Calu3 (cell line): ENCODE measurements at regions not wholly inside any gene's neighbourhood (a gene's known extent, or its start where the extent isn't known, plus 50 kb on each side); places are given as distances from the start of the nearest gene placed in this dataset.

Experiments used
- BruUV-seq: library from RNA; stranded (reverse); fragments of 400-500 nt; replicated peaks from 2 replicates; lab custom pipeline; 2021; lab: Mats Ljungman, UMichigan
- CTCF ChIA-PET: fragments of 300-600 bp; sonication (Branson Sonifier 250); formaldehyde crosslinking; loops from one replicate; lab custom pipeline; 2022; ENCODE audit warnings: antibody characterized with exemption; lab: Charles Lee
- DNase-seq: peaks from one replicate; pipeline ENCODE4 v3.0.0; 2022
- H3K27ac Mint-ChIP-seq: one replicate; pipeline ENCODE4 v1.8.0; 2022; ENCODE audit warnings: mixed read lengths; ENCODE audit not compliant: unreplicated experiment
- H3K27me3 Mint-ChIP-seq: one replicate; pipeline ENCODE4 v1.8.0; 2022; ENCODE audit warnings: mixed read lengths; ENCODE audit not compliant: unreplicated experiment
- H3K36me3 Mint-ChIP-seq: one replicate; pipeline ENCODE4 v1.8.0; 2022; ENCODE audit warnings: mild to moderate bottlenecking, moderate library complexity, mixed read lengths; ENCODE audit not compliant: insufficient read depth, unreplicated experiment
- H3K4me1 Mint-ChIP-seq: one replicate; pipeline ENCODE4 v1.8.0; 2022; ENCODE audit warnings: mild to moderate bottlenecking, low read depth, mixed read lengths; ENCODE audit not compliant: unreplicated experiment
- H3K4me3 Mint-ChIP-seq: one replicate; pipeline ENCODE4 v1.8.0; 2022; ENCODE audit warnings: mild to moderate bottlenecking, low read depth, moderate library complexity, mixed read lengths; ENCODE audit not compliant: unreplicated experiment
- H3K9me3 Mint-ChIP-seq: one replicate; pipeline ENCODE4 v1.8.0; 2022; ENCODE audit warnings: low read depth, mixed read lengths; ENCODE audit not compliant: unreplicated experiment
- intact Hi-C: fragments of 100-400 bp; cut with micrococcal nuclease; formaldehyde crosslinking; loops from one replicate; pipeline ENCODE4 v1.10.0; 2022; ENCODE audit not compliant: unreplicated experiment
- TF ChIP-seq, protein P1 (sequence below): fragments of 200-600 bp; IDR thresholded peaks from one replicate; pipeline ENCODE4 v1.8.0; 2022; ENCODE audit warnings: antibody characterized with exemption; ENCODE audit not compliant: unreplicated experiment

DNA sequence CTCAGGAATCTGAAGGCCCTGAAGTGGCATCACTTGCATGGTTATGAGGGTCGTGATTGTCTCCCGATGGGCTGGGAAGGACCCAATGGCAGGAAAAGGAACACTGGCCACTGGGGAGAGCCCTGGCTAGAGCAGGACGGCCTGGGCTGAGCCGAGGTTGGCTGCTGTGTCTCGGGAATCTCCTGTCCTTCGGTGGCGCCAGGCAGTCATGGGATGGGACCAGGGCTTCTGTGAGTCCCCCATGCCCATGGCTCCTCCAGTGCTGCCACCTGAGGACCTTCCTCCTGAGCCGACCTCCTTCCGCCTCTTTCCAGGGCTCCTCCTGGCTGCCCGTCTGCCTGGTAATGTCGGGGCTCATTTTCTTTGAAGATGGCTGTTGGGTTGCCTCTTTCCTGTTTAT is 1394.0 kb downstream of the BRD1 start:
- TF ChIP-seq, protein P1, sequence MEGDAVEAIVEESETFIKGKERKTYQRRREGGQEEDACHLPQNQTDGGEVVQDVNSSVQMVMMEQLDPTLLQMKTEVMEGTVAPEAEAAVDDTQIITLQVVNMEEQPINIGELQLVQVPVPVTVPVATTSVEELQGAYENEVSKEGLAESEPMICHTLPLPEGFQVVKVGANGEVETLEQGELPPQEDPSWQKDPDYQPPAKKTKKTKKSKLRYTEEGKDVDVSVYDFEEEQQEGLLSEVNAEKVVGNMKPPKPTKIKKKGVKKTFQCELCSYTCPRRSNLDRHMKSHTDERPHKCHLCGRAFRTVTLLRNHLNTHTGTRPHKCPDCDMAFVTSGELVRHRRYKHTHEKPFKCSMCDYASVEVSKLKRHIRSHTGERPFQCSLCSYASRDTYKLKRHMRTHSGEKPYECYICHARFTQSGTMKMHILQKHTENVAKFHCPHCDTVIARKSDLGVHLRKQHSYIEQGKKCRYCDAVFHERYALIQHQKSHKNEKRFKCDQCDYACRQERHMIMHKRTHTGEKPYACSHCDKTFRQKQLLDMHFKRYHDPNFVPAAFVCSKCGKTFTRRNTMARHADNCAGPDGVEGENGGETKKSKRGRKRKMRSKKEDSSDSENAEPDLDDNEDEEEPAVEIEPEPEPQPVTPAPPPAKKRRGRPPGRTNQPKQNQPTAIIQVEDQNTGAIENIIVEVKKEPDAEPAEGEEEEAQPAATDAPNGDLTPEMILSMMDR: no peak
- peaks cover 27% of the 10 kb centered on the region for H3K9me3 Mint-ChIP-seq
- no peaks in the 10 kb centered on the region for H3K4me1 Mint-ChIP-seq
- no peaks in the 10 kb centered on the region for H3K27me3 Mint-ChIP-seq
- DNase-seq: no peak
- no peak overlapping the region for H3K27ac Mint-ChIP-seq
- BruUV-seq: no TSS peak
- CTCF ChIA-PET: no interaction called here
- H3K4me3 Mint-ChIP-seq: no peak overlapping the region
- H3K36me3 Mint-ChIP-seq: no peaks in the 10 kb centered on the region
- intact Hi-C loops: no loop called here

DNA sequence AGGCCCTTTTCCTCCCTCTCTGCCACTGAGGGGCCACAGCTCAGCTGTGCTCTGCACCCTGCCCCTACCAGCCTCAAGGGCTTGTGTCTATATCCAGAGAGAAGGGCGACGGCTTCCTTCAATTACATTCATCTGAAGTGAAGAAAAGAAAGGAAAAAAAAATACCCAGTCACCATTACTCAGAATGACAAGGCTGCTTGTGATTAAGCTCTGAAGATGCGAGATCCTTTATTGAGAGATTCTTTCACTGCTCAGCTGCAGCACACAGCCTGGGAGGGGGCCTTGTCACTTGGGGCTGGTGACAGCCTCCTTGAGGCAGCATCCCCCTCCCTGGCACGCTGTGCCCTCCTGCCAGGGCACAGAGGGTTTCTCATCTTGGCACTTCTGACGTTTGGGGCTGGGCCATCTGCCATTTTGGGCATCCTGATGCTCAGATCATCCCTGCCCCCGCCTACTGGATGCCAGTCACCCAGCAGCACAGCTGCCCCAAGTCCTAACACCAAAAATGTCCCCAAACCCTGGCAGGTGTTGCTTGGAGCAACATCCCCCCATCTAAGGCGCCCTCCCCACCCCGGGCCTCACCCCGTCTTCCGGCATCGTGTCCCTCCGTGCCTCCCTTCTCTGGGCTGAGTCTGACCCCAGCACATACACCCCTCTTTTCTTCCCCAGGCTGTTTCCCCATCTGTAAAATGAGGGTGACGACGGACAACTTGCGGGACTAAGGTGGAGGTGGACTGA is 1394.7 kb downstream of the BRD1 start:
- H3K27ac Mint-ChIP-seq: no peak overlapping the region
- CTCF ChIA-PET: no interaction called here
- TF ChIP-seq, protein P1: no peak
- H3K36me3 Mint-ChIP-seq: no peaks in the 10 kb centered on the region
- H3K9me3 Mint-ChIP-seq: peaks cover 25% of the 10 kb centered on the region
- H3K27me3 Mint-ChIP-seq: no peaks in the 10 kb centered on the region
- no peak for DNase-seq
- no peak overlapping the region for H3K4me3 Mint-ChIP-seq
- H3K4me1 Mint-ChIP-seq: no peaks in the 10 kb centered on the region
- no TSS peak for BruUV-seq
- intact Hi-C loops: no loop called here

DNA sequence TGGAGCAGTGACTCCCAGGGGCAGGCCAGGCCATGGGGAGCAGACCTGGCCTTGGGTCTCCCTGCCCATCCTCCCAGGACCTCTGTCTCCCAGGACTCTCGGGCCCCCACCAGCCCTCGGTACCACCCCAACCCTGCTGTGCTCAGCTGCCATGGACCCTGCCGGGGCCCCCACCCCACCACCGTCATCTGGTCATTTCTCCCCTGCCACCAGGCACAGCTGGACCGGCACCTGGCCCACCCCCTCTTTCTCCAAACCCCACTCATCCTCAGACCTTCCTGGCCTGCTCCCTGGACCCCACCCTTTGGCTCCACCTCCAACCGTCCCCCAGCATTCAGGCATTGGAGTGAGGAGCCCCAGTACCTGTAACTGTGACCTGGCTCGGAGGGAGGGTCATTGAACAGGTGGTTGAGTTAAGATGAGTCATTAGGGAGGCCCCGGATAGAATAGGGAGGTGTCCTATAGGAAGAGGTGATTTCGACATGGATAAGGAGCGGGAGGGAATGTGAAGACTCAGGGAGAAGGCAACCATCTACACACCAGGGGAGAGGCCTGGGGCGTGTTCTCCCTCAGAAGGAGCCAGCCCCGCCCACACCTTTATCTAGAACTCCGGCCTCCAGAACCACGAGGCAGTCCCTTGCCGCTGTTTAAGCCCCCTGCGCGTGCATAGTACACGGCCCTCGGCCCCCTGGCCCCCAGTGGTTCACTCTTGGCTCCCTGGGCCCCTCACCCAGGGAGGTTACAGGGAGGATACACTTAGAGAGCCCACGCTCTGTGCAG is 1395.9 kb downstream of the BRD1 start:
- no TSS peak for BruUV-seq
- no peaks in the 10 kb centered on the region for H3K4me1 Mint-ChIP-seq
- TF ChIP-seq, protein P1: no peak
- H3K36me3 Mint-ChIP-seq: no peaks in the 10 kb centered on the region
- no peak overlapping the region for H3K4me3 Mint-ChIP-seq
- no peaks in the 10 kb centered on the region for H3K27me3 Mint-ChIP-seq
- no peak overlapping the region for H3K27ac Mint-ChIP-seq
- peaks cover 20% of the 10 kb centered on the region for H3K9me3 Mint-ChIP-seq
- DNase-seq: no peak
- CTCF ChIA-PET: no interaction called here
- intact Hi-C loops: no loop called here

DNA sequence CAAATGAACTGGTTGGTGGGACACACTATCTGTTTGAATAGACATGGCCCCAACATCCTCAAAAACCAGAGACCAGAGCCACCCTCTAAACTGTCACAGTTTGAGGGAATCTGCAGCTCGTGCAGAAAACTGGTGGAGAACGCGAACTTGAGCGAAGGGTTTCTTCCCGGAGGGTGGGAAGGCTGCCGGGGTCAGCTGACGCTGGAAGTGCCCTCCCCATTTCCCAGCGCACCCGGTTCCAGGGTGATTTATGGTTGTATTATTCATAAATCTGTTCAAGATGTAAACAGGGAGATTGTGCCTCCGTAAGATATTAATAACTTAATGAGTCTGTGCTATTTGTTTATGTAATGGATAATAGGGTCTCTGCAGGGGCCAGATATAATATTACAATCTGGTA is 1396.7 kb downstream of the BRD1 start:
- CTCF ChIA-PET: no interaction called here
- Mint-ChIP-seq H3K4me3 (no peak overlapping the region), H3K27me3 (no peaks in the 10 kb centered on the region), H3K9me3 (peaks cover 20% of the 10 kb centered on the region), H3K36me3 (no peaks in the 10 kb centered on the region), H3K27ac (no peak overlapping the region), H3K4me1 (no peaks in the 10 kb centered on the region)
- intact Hi-C loops: no loop called here
- TF ChIP-seq, protein P1: no peak
- no peak for DNase-seq
- no TSS peak for BruUV-seq
